22Rv1 (cell line): ENCODE measurements at regions not wholly inside any gene's neighbourhood (a gene's known extent, or its start where the extent isn't known, plus 50 kb on each side); places are given as distances from the start of the nearest gene placed in this dataset.

Experiments
- ZFX ChIP-seq: fragments of 450-650 bp; IDR thresholded peaks from 2 replicates; pipeline ENCODE4 v1.6.1; 2017; ENCODE audit warnings: antibody characterized with exemption, borderline replicate concordance
- TF ChIP-seq, protein P1 (sequence below): fragments of 450-650 bp; IDR thresholded peaks from 2 replicates; pipeline ENCODE4 v1.5.1; 2017; ENCODE audit warnings: mild to moderate bottlenecking

- TF ChIP-seq, protein P1, sequence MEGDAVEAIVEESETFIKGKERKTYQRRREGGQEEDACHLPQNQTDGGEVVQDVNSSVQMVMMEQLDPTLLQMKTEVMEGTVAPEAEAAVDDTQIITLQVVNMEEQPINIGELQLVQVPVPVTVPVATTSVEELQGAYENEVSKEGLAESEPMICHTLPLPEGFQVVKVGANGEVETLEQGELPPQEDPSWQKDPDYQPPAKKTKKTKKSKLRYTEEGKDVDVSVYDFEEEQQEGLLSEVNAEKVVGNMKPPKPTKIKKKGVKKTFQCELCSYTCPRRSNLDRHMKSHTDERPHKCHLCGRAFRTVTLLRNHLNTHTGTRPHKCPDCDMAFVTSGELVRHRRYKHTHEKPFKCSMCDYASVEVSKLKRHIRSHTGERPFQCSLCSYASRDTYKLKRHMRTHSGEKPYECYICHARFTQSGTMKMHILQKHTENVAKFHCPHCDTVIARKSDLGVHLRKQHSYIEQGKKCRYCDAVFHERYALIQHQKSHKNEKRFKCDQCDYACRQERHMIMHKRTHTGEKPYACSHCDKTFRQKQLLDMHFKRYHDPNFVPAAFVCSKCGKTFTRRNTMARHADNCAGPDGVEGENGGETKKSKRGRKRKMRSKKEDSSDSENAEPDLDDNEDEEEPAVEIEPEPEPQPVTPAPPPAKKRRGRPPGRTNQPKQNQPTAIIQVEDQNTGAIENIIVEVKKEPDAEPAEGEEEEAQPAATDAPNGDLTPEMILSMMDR = no peak
- no peak for TF ChIP-seq ZFX
Measured at GRCh38 chr13:83298617-83299016, 583.7 kb downstream of the SLITRK1 start.
